H1 (cell line): ENCODE measurements at regions not wholly inside any gene's neighbourhood (a gene's known extent, or its start where the extent isn't known, plus 50 kb on each side); places are given as distances from the start of the nearest gene placed in this dataset.

Source experiments
- BRCA1 ChIP-seq: IDR thresholded peaks from 2 replicates; pipeline ENCODE4 v1.6.1; 2012; ENCODE audit warnings: low read depth, low read length, improper control_type of control experiment
- NRF1 ChIP-seq: IDR thresholded peaks from 2 replicates; pipeline ENCODE4 v1.6.1; 2011; ENCODE audit warnings: mild to moderate bottlenecking, low read depth, low read length, improper control_type of control experiment
- SAP30 ChIP-seq: fragments of 300-600 bp; sonication (generic); IDR thresholded peaks from 2 replicates; pipeline ENCODE4 v1.7.1; 2012; ENCODE audit warnings: low read length, moderate library complexity, mild to moderate bottlenecking, inconsistent platforms; ENCODE audit not compliant: insufficient read depth, insufficient replicate concordance
- TF ChIP-seq, protein P1 (sequence below), 3 experiments: IDR thresholded peaks; 1 replicate in 2 of 3; 2 replicates in 1 of 3; pipeline versions ENCODE4 v1.5.1 to v1.6.1; 2011; ENCODE audit warnings: low read length in 3 of 3, mild to moderate bottlenecking in 3 of 3, inconsistent platforms in 2 of 3, low read depth in 1 of 3, moderate library complexity in 1 of 3; ENCODE audit not compliant: insufficient read depth in 1 of 3; ENCODE audit errors: control extremely low read depth in 1 of 3

DNA sequence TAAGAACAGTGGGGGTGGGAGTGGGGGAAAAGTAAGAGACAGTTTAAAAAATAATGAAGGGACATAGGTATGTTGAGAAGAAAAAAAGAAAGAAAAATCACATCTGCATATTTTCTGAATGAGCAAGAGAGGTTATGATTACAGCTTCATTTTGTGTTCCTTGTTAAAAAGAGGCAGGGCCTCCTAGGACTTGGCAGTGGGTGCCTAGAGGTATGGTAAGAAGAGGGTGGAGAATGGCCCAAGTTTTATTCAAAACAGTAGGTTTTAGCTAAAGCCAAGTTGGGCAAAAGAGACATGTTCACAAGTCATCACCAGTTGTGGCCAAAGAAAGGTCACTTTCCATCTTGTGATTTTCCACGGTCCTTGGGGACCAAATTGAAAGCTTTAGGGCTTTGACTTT, 643.4 kb downstream of the CCDC171 start:
- TF ChIP-seq, protein P1, sequence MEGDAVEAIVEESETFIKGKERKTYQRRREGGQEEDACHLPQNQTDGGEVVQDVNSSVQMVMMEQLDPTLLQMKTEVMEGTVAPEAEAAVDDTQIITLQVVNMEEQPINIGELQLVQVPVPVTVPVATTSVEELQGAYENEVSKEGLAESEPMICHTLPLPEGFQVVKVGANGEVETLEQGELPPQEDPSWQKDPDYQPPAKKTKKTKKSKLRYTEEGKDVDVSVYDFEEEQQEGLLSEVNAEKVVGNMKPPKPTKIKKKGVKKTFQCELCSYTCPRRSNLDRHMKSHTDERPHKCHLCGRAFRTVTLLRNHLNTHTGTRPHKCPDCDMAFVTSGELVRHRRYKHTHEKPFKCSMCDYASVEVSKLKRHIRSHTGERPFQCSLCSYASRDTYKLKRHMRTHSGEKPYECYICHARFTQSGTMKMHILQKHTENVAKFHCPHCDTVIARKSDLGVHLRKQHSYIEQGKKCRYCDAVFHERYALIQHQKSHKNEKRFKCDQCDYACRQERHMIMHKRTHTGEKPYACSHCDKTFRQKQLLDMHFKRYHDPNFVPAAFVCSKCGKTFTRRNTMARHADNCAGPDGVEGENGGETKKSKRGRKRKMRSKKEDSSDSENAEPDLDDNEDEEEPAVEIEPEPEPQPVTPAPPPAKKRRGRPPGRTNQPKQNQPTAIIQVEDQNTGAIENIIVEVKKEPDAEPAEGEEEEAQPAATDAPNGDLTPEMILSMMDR (IDR thresholded peaks at IDR 0.05; ENCODE audit: control extremely low read depth in 1 of 3, insufficient read depth in 1 of 3, low read depth in 1 of 3, low read length in 3 of 3): no peak
- TF ChIP-seq BRCA1: no peak
- no peak for TF ChIP-seq SAP30
- no peak for TF ChIP-seq NRF1
